Neural progenitor cell (in vitro differentiated cells): ENCODE measurements at regions not wholly inside any gene's neighbourhood (a gene's known extent, or its start where the extent isn't known, plus 50 kb on each side); places are given as distances from the start of the nearest gene placed in this dataset.

Experiments
- DNase-seq: peaks from one replicate; pipeline ENCODE4 v3.0.0-alpha.2; 2016; ENCODE audit warnings: low spot score
- H2AFZ ChIP-seq: fragments of 200-600 bp; sonication (generic); replicated peaks from 2 replicates; pipeline ENCODE4 v1.6.1; 2016; ENCODE audit warnings: antibody characterized with exemption
- H3F3A ChIP-seq: fragments of 200-600 bp; sonication (generic); 2 replicates; pipeline ENCODE4 v1.6.1; 2016; ENCODE audit warnings: antibody characterized with exemption, low read depth
- H3K27ac ChIP-seq: fragments of 200-600 bp; sonication (generic); 2 replicates; pipeline ENCODE4 v1.5.1; 2016; ENCODE audit warnings: mild to moderate bottlenecking
- H3K27me3 ChIP-seq: fragments of 200-600 bp; sonication (generic); 2 replicates; pipeline ENCODE4 v1.6.1; 2016; ENCODE audit warnings: mild to moderate bottlenecking, moderate library complexity
- H3K36me3 ChIP-seq: fragments of 200-600 bp; sonication (generic); 2 replicates; pipeline ENCODE4 v1.5.1; 2016
- H3K4me1 ChIP-seq: fragments of 200-600 bp; sonication (generic); 2 replicates; pipeline ENCODE4 v1.6.1; 2016; ENCODE audit warnings: mixed run types
- H3K4me2 ChIP-seq: fragments of 200-600 bp; sonication (generic); 2 replicates; pipeline ENCODE4 v1.6.1; 2016
- H3K4me3 ChIP-seq: fragments of 200-600 bp; sonication (generic); 2 replicates; pipeline ENCODE4 v1.5.1; 2016
- H3K79me2 ChIP-seq: fragments of 200-600 bp; sonication (generic); 2 replicates; pipeline ENCODE4 v1.6.1; 2016; ENCODE audit warnings: low read depth
- H3K9ac ChIP-seq: fragments of 200-600 bp; sonication (generic); 2 replicates; pipeline ENCODE4 v1.6.1; 2016
- H3K9me3 ChIP-seq: fragments of 200-600 bp; sonication (generic); 2 replicates; pipeline ENCODE4 v1.5.1; 2016; ENCODE audit warnings: low read depth
- H4K20me1 ChIP-seq: fragments of 200-600 bp; sonication (generic); 2 replicates; pipeline ENCODE4 v1.6.1; 2016; ENCODE audit warnings: low read depth
- H3K27ac Mint-ChIP-seq: 3 replicates; pipeline ENCODE4 v1.8.0; 2021; ENCODE audit warnings: mixed read lengths
- H3K27me3 Mint-ChIP-seq: 2 replicates; pipeline ENCODE4 v1.8.0; 2022; ENCODE audit warnings: low read depth, mild to moderate bottlenecking, inconsistent platforms, moderate library complexity, mixed read lengths; ENCODE audit not compliant: insufficient read depth
- H3K36me3 Mint-ChIP-seq: 3 replicates; pipeline ENCODE4 v1.8.0; 2021; ENCODE audit warnings: mixed read lengths
- H3K4me1 Mint-ChIP-seq: 3 replicates; pipeline ENCODE4 v1.8.0; 2021; ENCODE audit warnings: mixed read lengths
- H3K4me3 Mint-ChIP-seq: 3 replicates; pipeline ENCODE4 v1.8.0; 2021; ENCODE audit warnings: mild to moderate bottlenecking, moderate library complexity, mixed read lengths
- H3K9me3 Mint-ChIP-seq: 3 replicates; pipeline ENCODE4 v1.8.0; 2020; ENCODE audit warnings: mixed read lengths
- CTCF ChIP-seq: fragments of 200-600 bp; sonication (generic); IDR thresholded peaks from 2 replicates; pipeline ENCODE4 v1.5.1; 2017; ENCODE audit warnings: antibody characterized with exemption, mild to moderate bottlenecking
- EZH2 ChIP-seq: fragments of 200-600 bp; sonication (generic); IDR thresholded peaks from 2 replicates; pipeline ENCODE4 v1.6.1; 2017; ENCODE audit warnings: antibody characterized with exemption, mild to moderate bottlenecking, moderate library complexity
- EZH2phosphoT487 ChIP-seq: fragments of 200-600 bp; sonication (generic); IDR thresholded peaks from 2 replicates; pipeline ENCODE4 v1.6.1; 2017; ENCODE audit warnings: antibody characterized with exemption

DNA sequence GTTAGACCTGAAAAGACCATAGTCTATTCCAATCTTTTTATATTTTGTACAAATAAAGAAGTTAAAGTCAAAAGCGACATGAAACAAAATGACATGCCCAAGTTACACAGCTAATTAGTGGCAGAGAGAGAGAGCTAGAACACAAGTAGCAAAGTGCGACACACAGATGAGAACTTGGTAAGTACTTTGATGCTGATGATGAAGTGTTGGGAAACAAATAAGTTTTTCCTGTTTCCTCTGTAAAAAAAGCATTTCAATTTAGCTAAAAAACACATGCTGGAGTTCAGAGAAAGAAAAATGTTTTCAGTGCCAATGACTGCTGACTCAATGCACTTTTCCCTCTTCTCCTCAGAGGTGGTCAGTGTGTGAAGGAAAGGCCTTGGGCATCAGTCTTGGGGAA lies 226.9 kb downstream of the PAX3 start:
- Histone ChIP-seq H3K4me2 (no peak overlapping the region), H3K27ac (no peak overlapping the region), H3K79me2 (no peaks in the 10 kb centered on the region), H3K9ac (no peak overlapping the region), H2AFZ (no peak overlapping the region), H4K20me1 (no peaks in the 10 kb centered on the region), H3K4me1 (peaks cover 7% of the 10 kb centered on the region), H3K36me3 (no peaks in the 10 kb centered on the region), H3F3A (no peaks in the 10 kb centered on the region), H3K9me3 (no peaks in the 10 kb centered on the region), H3K27me3 (peaks cover 6% of the 10 kb centered on the region), H3K4me3 (no peak overlapping the region)
- Mint-ChIP-seq H3K36me3 (no peaks in the 10 kb centered on the region), H3K27ac (no peak overlapping the region), H3K9me3 (peaks cover 28% of the 10 kb centered on the region), H3K4me3 (no peak overlapping the region), H3K27me3 (peaks cover 12% of the 10 kb centered on the region), H3K4me1 (peaks cover 14% of the 10 kb centered on the region)
- DNase-seq = no peak
- TF ChIP-seq EZH2 (no peak), EZH2phosphoT487 (no peak), CTCF (no peak)

- Histone ChIP-seq H3K79me2 (no peaks in the 10 kb centered on the region), H3F3A (no peaks in the 10 kb centered on the region), H3K9ac (no peak overlapping the region), H3K4me2 (no peak overlapping the region), H2AFZ (no peak overlapping the region), H3K36me3 (no peaks in the 10 kb centered on the region), H3K4me1 (peaks cover 16% of the 10 kb centered on the region), H3K4me3 (no peak overlapping the region), H4K20me1 (no peaks in the 10 kb centered on the region), H3K27ac (no peak overlapping the region), H3K27me3 (peaks cover 14% of the 10 kb centered on the region), H3K9me3 (no peaks in the 10 kb centered on the region)
- no peak for TF ChIP-seq EZH2
- TF ChIP-seq EZH2phosphoT487 = no peak
- Mint-ChIP-seq H3K27ac (no peak overlapping the region), H3K27me3 (peaks cover 16% of the 10 kb centered on the region), H3K4me1 (peaks cover 31% of the 10 kb centered on the region), H3K36me3 (no peaks in the 10 kb centered on the region), H3K9me3 (peaks cover 20% of the 10 kb centered on the region), H3K4me3 (no peak overlapping the region)
- DNase-seq = peak; percentile 28
Observed at GRCh38 chr2:222064286-222064685, 234.5 kb downstream of the PAX3 start.

DNA sequence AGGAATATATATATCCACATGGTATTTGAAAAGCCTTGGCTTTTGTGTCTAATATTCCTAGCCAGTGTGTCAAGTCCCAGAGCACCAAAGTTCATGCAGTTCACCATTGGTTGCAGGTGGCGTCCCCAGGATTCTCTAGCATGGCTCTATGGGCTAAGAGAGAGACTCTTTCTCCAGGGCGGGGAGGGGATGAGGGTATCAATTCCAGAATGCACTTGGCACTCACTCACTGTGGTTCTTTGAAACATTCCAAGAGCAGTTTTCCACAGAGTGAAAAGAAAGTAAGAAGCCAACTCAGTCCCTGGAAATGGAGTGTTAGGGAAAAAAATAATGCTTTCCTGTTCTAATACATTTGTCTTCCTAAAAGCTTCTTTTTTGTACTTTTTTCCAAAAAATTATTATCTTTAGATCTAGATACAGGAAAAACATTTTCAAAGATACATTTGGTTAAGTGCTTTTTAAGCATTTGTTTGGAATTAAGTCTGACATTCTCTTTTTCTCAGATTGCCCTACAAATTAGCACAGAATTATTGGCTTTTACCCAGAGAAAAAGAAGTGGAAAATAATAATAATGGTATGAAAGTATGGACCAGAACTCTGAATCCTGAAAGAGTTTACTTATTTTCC lies 239.9 kb downstream of the PAX3 start:
- Histone ChIP-seq H3K79me2 (no peaks in the 10 kb centered on the region), H3K9ac (no peak overlapping the region), H3K36me3 (no peaks in the 10 kb centered on the region), H2AFZ (no peak overlapping the region), H3K27me3 (peaks cover 39% of the 10 kb centered on the region), H3K4me3 (no peak overlapping the region), H3F3A (peaks cover 15% of the 10 kb centered on the region), H3K4me1 (peaks cover 41% of the 10 kb centered on the region), H3K4me2 (no peak overlapping the region), H3K9me3 (no peaks in the 10 kb centered on the region), H3K27ac (no peak overlapping the region), H4K20me1 (no peaks in the 10 kb centered on the region)
- no peak for DNase-seq
- TF ChIP-seq EZH2 = no peak
- no peak for TF ChIP-seq CTCF
- TF ChIP-seq EZH2phosphoT487 = no peak
- Mint-ChIP-seq H3K4me1 (peaks cover 46% of the 10 kb centered on the region), H3K27me3 (peaks cover 4% of the 10 kb centered on the region), H3K36me3 (no peaks in the 10 kb centered on the region), H3K4me3 (no peak overlapping the region), H3K27ac (no peak overlapping the region), H3K9me3 (no peaks in the 10 kb centered on the region)

- H3F3A ChIP-seq = peaks cover 29% of the 10 kb centered on the region
- Mint-ChIP-seq H3K4me1 (peaks cover 55% of the 10 kb centered on the region), H3K4me3 (no peak overlapping the region), H3K27ac (no peak overlapping the region), H3K27me3 (peaks cover 7% of the 10 kb centered on the region), H3K36me3 (no peaks in the 10 kb centered on the region), H3K9me3 (no peaks in the 10 kb centered on the region)
- H3K27ac ChIP-seq = no peak overlapping the region
- H3K4me2 ChIP-seq = peak overlapping the region; percentile 4
- no peak overlapping the region for H2AFZ ChIP-seq
- peaks cover 52% of the 10 kb centered on the region for H3K4me1 ChIP-seq
- no peak overlapping the region for H3K9ac ChIP-seq
- TF ChIP-seq CTCF (peak; percentile 85), EZH2phosphoT487 (no peak), EZH2 (peak; percentile 30)
- no peaks in the 10 kb centered on the region for H3K79me2 ChIP-seq
- peak; percentile 39 for DNase-seq
- H3K36me3 ChIP-seq = no peaks in the 10 kb centered on the region
- H3K4me3 ChIP-seq = no peak overlapping the region
- peaks cover 39% of the 10 kb centered on the region for H3K27me3 ChIP-seq
- no peaks in the 10 kb centered on the region for H4K20me1 ChIP-seq
- H3K9me3 ChIP-seq = no peaks in the 10 kb centered on the region
Observed at GRCh38 chr2:222057347-222058073, 241.3 kb downstream of the PAX3 start.
